Stimulated activated CD4-positive, alpha-beta T cell treated with anti-CD3 and anti-CD28 coated beads, Interleukin-15, amount 100 ng/mL, for 48 hours (primary cell): ENCODE measurements at regions not wholly inside any gene's neighbourhood (a gene's known extent, or its start where the extent isn't known, plus 50 kb on each side); places are given as distances from the start of the nearest gene placed in this dataset.
"Not testable (repeated sequence)": the region's sequence is repeated elsewhere in the genome, so short reads cannot be mapped to it uniquely, and the experiment has no call there.

ENCODE experiments used
- DNase-seq, 2 donors: peaks; one replicate each; pipeline ENCODE4 v3.0.0-alpha.2; 2020; ENCODE audit warnings: low read depth in 2 of 2

GRCh38 chr2:76268484-76268883 lies 557.8 kb upstream of the GCFC2 start:
- no peak for DNase-seq

- no peak for DNase-seq
These were observed 547.1 kb upstream of the GCFC2 start for GRCh38 chr2:76257802-76258201.

- DNase-seq = no peak
These were observed 545.9 kb upstream of the GCFC2 start for GRCh38 chr2:76256458-76257088.

- DNase-seq = no peak
These were observed 542.0 kb upstream of the GCFC2 start for GRCh38 chr2:76252704-76253103.

GRCh38 chr2:76251342-76251741 lies 540.6 kb upstream of the GCFC2 start:
- no peak for DNase-seq

GRCh38 chr2:76247006-76247405 lies 536.3 kb upstream of the GCFC2 start:
- DNase-seq = no peak

- DNase-seq = no peak
These were observed 501.6 kb upstream of the GCFC2 start for GRCh38 chr2:76211991-76212985.

GRCh38 chr2:76210551-76210950 lies 499.8 kb upstream of the GCFC2 start:
- no peak for DNase-seq

- no peak for DNase-seq
These were observed 493.3 kb upstream of the GCFC2 start for GRCh38 chr2:76204048-76204447.

- DNase-seq = no peak
These were observed 492.2 kb upstream of the GCFC2 start for GRCh38 chr2:76202866-76203265.

- DNase-seq = peak; percentile 1 to 33
These were observed 487.2 kb upstream of the GCFC2 start for GRCh38 chr2:76197842-76198448.

GRCh38 chr2:76197428-76197827 lies 486.7 kb upstream of the GCFC2 start:
- DNase-seq = no peak

GRCh38 chr2:76194031-76194775 lies 483.5 kb upstream of the GCFC2 start:
- DNase-seq = no peak

- DNase-seq = no peak
These were observed 482.4 kb upstream of the GCFC2 start for GRCh38 chr2:76193089-76193488.

- DNase-seq = no peak
These were observed 477.8 kb upstream of the GCFC2 start for GRCh38 chr2:76188334-76189008.

- no peak for DNase-seq
These were observed 476.7 kb upstream of the GCFC2 start for GRCh38 chr2:76187415-76187814.

- DNase-seq = no peak
These were observed 470.0 kb upstream of the GCFC2 start for GRCh38 chr2:76180676-76181075.

GRCh38 chr2:76178610-76179009 lies 467.9 kb upstream of the GCFC2 start:
- DNase-seq = no peak

- no peak for DNase-seq
These were observed 464.6 kb upstream of the GCFC2 start for GRCh38 chr2:76175295-76175694.

- no peak for DNase-seq
These were observed 463.8 kb upstream of the GCFC2 start for GRCh38 chr2:76174505-76174904.

GRCh38 chr2:76173206-76173605 lies 462.5 kb upstream of the GCFC2 start:
- DNase-seq = not testable (repeated sequence)
